Astrocyte (in vitro differentiated cells and primary cell): ENCODE measurements at regions not wholly inside any gene's neighbourhood (a gene's known extent, or its start where the extent isn't known, plus 50 kb on each side); places are given as distances from the start of the nearest gene placed in this dataset.

Experiments
- CTCF ChIP-seq: IDR thresholded peaks from 2 replicates; pipeline ENCODE4 v1.5.1; 2011; ENCODE audit warnings: low read depth, mild to moderate bottlenecking, inconsistent platforms, low read length, moderate library complexity; ENCODE audit not compliant: insufficient read depth
- EZH2 ChIP-seq: IDR thresholded peaks from 2 replicates; pipeline ENCODE4 v1.6.1; 2012; ENCODE audit warnings: mild to moderate bottlenecking, low read length, inconsistent platforms; ENCODE audit not compliant: insufficient read depth

DNA sequence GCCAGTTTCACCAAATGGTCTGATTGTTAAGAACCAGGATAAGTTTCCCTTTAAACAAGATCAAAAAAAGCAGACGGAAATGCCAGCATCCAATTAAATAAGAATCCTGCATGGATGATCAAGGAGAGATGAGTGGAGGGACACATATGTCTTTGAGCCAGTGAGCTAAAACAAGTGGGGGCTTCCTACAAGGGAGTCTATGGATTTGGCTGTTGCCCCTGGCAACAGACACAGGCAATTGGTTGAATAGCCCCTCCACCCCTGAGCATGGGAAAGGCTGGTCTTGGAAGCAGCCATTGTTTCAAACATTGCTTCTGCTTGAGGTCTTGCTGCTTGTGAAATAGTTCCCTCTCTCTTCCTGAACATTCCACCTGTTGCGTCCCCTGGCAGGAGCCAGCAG lies 374.7 kb upstream of the ERCC4 start:
- TF ChIP-seq CTCF (no peak), EZH2 (no peak)
